Pulmonary artery endothelial cell (primary cell): ENCODE measurements at regions not wholly inside any gene's neighbourhood (a gene's known extent, or its start where the extent isn't known, plus 50 kb on each side); places are given as distances from the start of the nearest gene placed in this dataset.
"Not testable (repeated sequence)": the region's sequence is repeated elsewhere in the genome, so short reads cannot be mapped to it uniquely, and the experiment has no call there.

ENCODE experiments used
- DNase-seq: peaks from one replicate; pipeline ENCODE4 v3.0.0-alpha.2; 2011; ENCODE audit warnings: low read depth, low spot score

- DNase-seq = no peak
These were observed 212.2 kb upstream of the ACO1 start for GRCh38 chr9:32172256-32172655.

DNA sequence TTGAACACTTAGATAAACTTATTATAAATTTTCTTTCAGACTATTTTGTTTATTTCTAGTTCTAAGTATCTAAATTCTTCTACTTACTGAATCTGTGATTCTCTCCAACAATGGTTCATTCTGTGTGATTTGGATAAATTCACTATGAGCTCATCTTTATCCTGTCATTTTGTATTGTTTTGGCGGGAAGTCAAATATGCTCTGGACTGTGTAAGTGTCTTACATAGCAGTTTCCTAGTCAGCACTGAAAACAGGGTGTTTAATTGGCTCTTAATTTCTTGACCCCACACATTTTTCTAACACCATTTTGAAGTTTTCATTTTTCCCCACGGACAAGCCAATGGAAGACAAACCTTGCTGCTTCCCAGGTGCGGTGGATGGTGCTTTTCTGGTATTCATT is 207.0 kb upstream of the ACO1 start:
- no peak for DNase-seq

DNA sequence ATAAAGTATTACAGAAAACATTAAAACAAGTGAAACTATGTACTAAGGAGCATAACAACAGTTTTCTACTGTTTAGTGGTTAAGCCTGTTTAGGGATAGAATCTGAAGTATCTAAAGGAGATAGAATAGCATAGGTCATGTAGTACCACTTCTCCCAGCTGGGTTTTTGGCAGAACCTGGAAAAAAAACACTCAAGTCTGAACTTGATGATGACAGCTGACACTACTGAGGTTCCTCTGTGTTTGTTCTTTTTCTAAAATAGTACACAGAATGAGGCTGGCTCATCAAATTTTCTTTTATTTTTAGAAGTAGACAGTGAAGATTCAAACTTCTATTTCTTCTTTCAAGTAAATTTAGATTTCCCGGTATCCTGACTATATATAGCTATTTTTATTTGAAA is 203.8 kb upstream of the ACO1 start:
- DNase-seq = no peak

DNA sequence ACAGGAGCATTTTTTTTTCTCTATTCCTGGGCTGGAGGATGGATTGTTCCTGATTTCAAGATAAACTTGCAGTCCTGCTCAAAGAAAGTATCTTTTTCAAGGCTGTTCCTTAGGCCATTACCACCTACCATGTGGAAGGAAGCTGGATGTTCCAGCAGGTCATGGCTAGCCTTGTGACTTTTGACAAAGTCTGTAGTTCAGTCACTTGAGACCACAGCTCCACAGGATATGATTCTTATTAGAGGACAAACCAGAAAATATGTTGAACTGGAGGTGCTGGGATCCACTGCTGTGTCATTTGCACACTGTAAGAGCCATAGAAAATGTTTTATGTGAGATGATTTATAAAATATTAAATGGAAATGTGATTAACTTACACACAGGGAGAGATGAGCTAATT is 184.2 kb upstream of the ACO1 start:
- DNase-seq = no peak

GRCh38 chr9:32200896-32201295 is 183.5 kb upstream of the ACO1 start:
- DNase-seq = no peak

GRCh38 chr9:32209164-32209563 is 175.3 kb upstream of the ACO1 start:
- not testable (repeated sequence) for DNase-seq

DNA sequence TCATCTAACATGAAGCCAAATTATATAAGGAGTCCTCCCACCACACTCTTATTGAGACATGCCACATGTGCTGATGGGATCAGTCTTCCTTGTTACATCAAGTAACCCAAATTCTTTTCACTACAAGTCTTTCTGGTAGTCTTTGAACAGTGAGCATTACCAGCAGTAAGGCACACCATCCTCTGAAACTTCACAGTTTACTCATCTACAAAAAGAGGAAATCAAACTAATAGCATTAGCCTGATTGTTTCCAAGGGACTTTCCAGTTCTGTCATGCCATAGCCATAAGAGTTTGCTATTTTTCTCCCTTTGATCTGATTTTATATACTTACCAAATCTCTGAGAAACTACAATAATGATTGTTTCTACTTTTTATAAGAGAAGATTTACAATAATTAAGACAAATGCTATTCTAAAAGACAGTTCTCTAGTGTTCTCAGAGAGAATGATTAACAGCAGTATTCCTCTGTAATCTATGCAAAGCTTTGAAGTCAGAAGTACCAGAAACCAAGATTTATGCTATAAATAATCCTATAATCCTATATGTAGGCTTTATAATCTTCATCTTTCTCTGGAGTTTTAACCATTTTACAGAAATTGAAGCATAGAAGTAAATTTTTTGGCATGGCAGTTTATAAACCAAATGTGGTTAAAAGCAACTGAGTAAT is 166.2 kb upstream of the ACO1 start:
- no peak for DNase-seq

DNA sequence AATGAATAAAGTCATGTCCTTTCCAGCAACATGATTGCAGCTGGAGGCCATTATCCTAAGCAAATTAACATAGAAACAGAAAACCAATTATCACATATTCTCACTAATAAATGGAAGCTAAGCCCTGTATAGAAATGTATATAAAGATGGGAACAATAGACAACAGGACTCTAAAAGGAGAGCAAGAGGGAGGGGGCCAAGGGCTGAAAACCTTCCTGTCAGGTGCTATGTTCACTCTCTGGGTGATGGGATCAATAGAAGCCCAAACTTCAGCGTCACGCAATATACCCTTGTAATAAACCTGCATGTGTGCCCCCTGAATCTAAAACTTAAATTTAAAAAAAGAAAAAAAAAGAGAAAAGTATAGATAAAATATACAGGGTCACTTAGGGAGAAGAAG is 163.7 kb upstream of the ACO1 start:
- DNase-seq = no peak

DNA sequence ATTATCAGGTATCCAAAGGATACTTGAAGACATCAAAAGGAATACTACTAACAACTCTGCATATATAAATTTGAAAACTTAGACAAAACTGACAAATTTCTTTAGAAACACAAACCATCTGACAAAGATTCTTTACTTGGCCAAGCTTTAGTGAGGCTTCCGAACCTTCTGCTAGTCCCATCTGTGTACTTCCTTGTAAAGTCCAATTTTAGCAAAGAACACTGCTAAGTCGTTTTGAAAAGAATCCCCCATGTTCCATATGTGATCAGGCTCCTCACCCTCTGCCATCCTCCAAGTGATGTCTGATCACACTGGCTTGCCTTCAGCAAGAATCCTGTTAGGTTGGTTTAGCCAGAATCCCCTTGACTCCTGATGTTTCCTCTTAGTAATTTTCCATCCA is 150.0 kb upstream of the ACO1 start:
- no peak for DNase-seq

- DNase-seq = no peak
These were observed 137.3 kb upstream of the ACO1 start for GRCh38 chr9:32247168-32247567.

DNA sequence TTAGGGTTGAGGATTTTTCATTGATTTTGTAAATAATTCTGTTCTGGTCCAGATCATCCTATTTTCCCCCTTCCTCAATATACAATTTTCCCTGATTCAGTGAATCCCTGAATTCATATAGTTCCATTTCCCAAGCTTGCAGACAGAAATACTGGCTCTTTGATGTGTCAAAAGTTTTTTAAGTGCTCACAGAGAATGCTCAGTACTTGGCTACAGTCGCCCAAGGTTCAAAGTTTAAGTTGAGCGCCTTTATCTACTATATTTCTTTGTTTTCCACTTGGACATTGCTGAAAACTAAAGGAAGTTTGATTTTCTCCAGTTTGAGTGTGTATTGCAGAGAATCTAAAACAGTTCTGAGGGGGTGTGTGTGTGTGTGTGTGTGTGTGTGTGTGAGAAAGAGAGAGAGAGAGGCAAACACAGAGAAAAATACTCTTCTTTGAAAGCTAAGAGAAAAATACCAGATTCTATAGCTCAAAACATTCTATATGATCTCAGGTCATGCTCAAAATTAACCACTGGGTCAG is 136.2 kb upstream of the ACO1 start:
- no peak for DNase-seq

- peak; percentile 1 for DNase-seq
These were observed 132.9 kb upstream of the ACO1 start for GRCh38 chr9:32251539-32251938.

- no peak for DNase-seq
These were observed 130.7 kb upstream of the ACO1 start for GRCh38 chr9:32253731-32254130.

- DNase-seq = no peak
These were observed 129.4 kb upstream of the ACO1 start for GRCh38 chr9:32255026-32255425.

DNA sequence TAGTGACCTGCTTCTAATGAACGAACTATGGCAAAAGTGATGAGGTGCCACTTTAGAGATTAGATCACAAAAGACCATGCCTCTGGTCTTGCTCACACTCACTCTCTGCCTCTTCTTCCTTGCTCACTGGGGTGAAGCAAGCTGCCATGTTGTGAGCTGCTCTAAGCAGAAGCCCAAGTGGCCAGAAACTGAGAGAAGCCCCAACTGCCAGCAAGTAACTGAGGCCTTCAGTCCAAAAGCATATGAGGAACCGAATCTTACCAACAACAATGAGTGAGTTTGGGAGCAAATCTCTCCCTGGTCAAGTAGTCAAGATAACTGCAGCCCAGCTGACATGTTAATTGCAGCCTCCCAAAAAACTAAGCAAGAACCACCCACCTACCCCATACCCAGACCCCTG is 126.0 kb upstream of the ACO1 start:
- DNase-seq = no peak

GRCh38 chr9:32260151-32260862 is 124.1 kb upstream of the ACO1 start:
- no peak for DNase-seq

GRCh38 chr9:32264170-32264864 is 120.1 kb upstream of the ACO1 start:
- DNase-seq = no peak

GRCh38 chr9:32265037-32265436 is 119.4 kb upstream of the ACO1 start:
- no peak for DNase-seq

DNA sequence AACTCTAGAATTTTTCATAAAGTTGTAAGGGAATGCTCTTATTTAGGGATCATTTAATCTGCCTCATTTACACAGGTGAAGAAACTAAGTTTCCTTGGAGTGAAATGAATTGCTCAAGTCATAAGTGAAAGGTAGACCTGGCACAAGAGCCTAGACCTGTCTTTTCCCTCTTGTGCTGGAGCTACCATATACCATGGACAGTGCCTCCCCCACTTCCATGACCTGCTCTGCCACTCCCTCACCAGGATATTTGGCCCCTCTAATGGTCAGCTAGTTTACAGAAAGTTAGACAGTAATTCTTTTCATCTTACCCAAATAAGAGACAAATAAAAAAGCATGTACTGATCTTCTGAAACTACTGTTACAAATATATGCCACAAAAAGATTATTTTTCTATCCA is 105.5 kb upstream of the ACO1 start:
- no peak for DNase-seq

DNA sequence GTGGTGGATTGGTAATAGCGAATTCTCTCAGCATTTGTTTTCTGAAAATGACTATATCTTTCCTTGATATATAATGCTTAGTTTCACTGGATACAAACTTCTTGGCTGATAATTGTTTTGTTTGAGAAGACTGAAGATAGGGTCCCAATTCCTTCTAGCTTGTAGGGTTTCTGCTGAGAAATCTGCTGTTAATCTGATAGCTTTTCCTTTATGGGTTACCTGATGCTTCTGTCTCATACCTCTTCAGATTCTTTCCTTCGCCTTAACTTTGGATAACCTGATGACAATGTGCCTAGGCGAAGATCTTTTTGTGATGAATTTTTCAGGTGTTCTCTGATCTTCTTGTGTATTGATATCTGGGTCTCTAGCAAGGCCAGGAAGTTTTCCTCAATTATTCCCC is 94.7 kb upstream of the ACO1 start:
- no peak for DNase-seq

GRCh38 chr9:32291370-32291769 is 93.1 kb upstream of the ACO1 start:
- no peak for DNase-seq

GRCh38 chr9:32292611-32293010 is 91.8 kb upstream of the ACO1 start:
- no peak for DNase-seq

GRCh38 chr9:32293091-32293490 is 91.4 kb upstream of the ACO1 start:
- DNase-seq = no peak
